Adrenal gland (tissue), 5 donors: ENCODE measurements at regions not wholly inside any gene's neighbourhood (a gene's known extent, or its start where the extent isn't known, plus 50 kb on each side); places are given as distances from the start of the nearest gene placed in this dataset.

ENCODE experiments used
- CTCF ChIP-seq, 6 experiments: fragments of 450-650 bp in 4 of 6; fragments of 200-600 bp in 2 of 6; sonication (generic) in 1 of 6; IDR thresholded peaks; 1 replicate in 5 of 6; 2 replicates in 1 of 6; pipeline versions ENCODE4 v1.5.1 to v1.8.0; 2016 to 2021; ENCODE audit warnings: antibody characterized with exemption in 6 of 6, mild to moderate bottlenecking in 2 of 6, moderate library complexity in 1 of 6
- POLR2A ChIP-seq, 2 donors: fragments of 450-650 bp; IDR thresholded peaks; one replicate each; pipeline ENCODE4 v1.6.1; 2017; ENCODE audit warnings: antibody characterized with exemption in 2 of 2, mild to moderate bottlenecking in 2 of 2, moderate library complexity in 1 of 2
- donor health status: DM: no; HTN: no; CAD: no.

- no peak for TF ChIP-seq CTCF (IDR thresholded peaks at IDR 0.05)
- no peak for TF ChIP-seq POLR2A (IDR thresholded peaks at IDR 0.05)
These were observed 1922.8 kb downstream of the MRPL39 start for GRCh38 chr21:23684431-23684830.
